GM23338 (cell line): ENCODE measurements at regions not wholly inside any gene's neighbourhood (a gene's known extent, or its start where the extent isn't known, plus 50 kb on each side); places are given as distances from the start of the nearest gene placed in this dataset.

Experiments used
- ATAC-seq: fragments of 200-7000 bp; cut with Tn5 transposase; 3 replicates; pipeline ENCODE4 v1.9.1; 2020
- DNase-seq: peaks from one replicate; pipeline ENCODE4 v3.0.0-alpha.2; 2015; ENCODE audit warnings: low spot score
- H2AFZ ChIP-seq: fragments of 200-600 bp; sonication (generic); 2 replicates; pipeline ENCODE4 v1.8.0; 2016; ENCODE audit warnings: antibody characterized with exemption, mild to moderate bottlenecking, moderate library complexity
- H3F3A ChIP-seq: fragments of 200-600 bp; sonication (generic); replicated peaks from 2 replicates; pipeline ENCODE4 v1.8.0; 2017; ENCODE audit warnings: antibody characterized with exemption, mixed run types, low read depth
- H3K27ac ChIP-seq: fragments of 200-600 bp; sonication (generic); 2 replicates; pipeline ENCODE4 v1.6.1; 2016; ENCODE audit warnings: low read depth
- H3K27me3 ChIP-seq: fragments of 200-600 bp; sonication (generic); 2 replicates; pipeline ENCODE4 v1.8.0; 2016; ENCODE audit warnings: mild to moderate bottlenecking, mixed run types, moderate library complexity; ENCODE audit not compliant: insufficient read depth
- H3K36me3 ChIP-seq: fragments of 200-600 bp; sonication (generic); 2 replicates; pipeline ENCODE4 v1.8.0; 2016; ENCODE audit warnings: mild to moderate bottlenecking; ENCODE audit not compliant: insufficient read depth
- H3K4me1 ChIP-seq: fragments of 200-600 bp; sonication (generic); 2 replicates; pipeline ENCODE4 v1.8.0; 2016; ENCODE audit warnings: mild to moderate bottlenecking, moderate library complexity; ENCODE audit not compliant: insufficient read depth
- H3K4me2 ChIP-seq: fragments of 200-600 bp; sonication (generic); 2 replicates; pipeline ENCODE4 v1.7.1; 2017; ENCODE audit warnings: mixed run types
- H3K4me3 ChIP-seq: fragments of 200-600 bp; sonication (generic); 2 replicates; pipeline ENCODE4 v1.6.1; 2016; ENCODE audit warnings: mixed run types
- H3K79me2 ChIP-seq: fragments of 200-600 bp; sonication (generic); replicated peaks from 2 replicates; pipeline ENCODE4 v1.8.0; 2017; ENCODE audit warnings: mild to moderate bottlenecking; ENCODE audit not compliant: insufficient read depth
- H3K9me2 ChIP-seq: fragments of 200-600 bp; sonication (generic); 2 replicates; pipeline ENCODE4 v1.8.0; 2017; ENCODE audit not compliant: insufficient read depth
- H4K20me1 ChIP-seq: fragments of 200-600 bp; sonication (generic); replicated peaks from 2 replicates; pipeline ENCODE4 v1.8.0; 2017; ENCODE audit warnings: mild to moderate bottlenecking; ENCODE audit not compliant: insufficient read depth
- H3K27ac Mint-ChIP-seq: 2 replicates; pipeline ENCODE4 v1.8.0; 2020; ENCODE audit warnings: inconsistent platforms, mild to moderate bottlenecking, moderate library complexity, mixed read lengths
- H3K27me3 Mint-ChIP-seq: 3 replicates; pipeline ENCODE4 v1.8.0; 2022; ENCODE audit warnings: low read depth, mild to moderate bottlenecking, moderate library complexity, mixed read lengths, inconsistent platforms; ENCODE audit not compliant: insufficient read depth, poor library complexity
- H3K36me3 Mint-ChIP-seq: 3 replicates; pipeline ENCODE4 v1.8.0; 2021; ENCODE audit warnings: low read depth, mild to moderate bottlenecking, inconsistent platforms, moderate library complexity, mixed read lengths
- H3K4me1 Mint-ChIP-seq: 3 replicates; pipeline ENCODE4 v1.8.0; 2020; ENCODE audit warnings: mild to moderate bottlenecking, inconsistent platforms, mixed read lengths
- H3K4me3 Mint-ChIP-seq: 3 replicates; pipeline ENCODE4 v1.8.0; 2021; ENCODE audit warnings: moderate library complexity, mild to moderate bottlenecking, inconsistent platforms, mixed read lengths
- H3K9me3 Mint-ChIP-seq: 3 replicates; pipeline ENCODE4 v1.8.0; 2020; ENCODE audit warnings: moderate library complexity, mild to moderate bottlenecking, inconsistent platforms, mixed read lengths
- CTCF ChIP-seq, 2 experiments: fragments of 200-600 bp in 1 of 2; sonication (generic) in 1 of 2; conservative IDR thresholded peaks; 2 replicates each; pipeline versions ENCODE4 v1.5.1 to v1.6.1; 2016 to 2017; ENCODE audit warnings: antibody characterized with exemption in 2 of 2, low read depth in 2 of 2, mild to moderate bottlenecking in 2 of 2, moderate library complexity in 1 of 2
- ETS1 ChIP-seq: IDR thresholded peaks from 2 replicates; pipeline ENCODE4 v1.6.1; 2016; ENCODE audit warnings: antibody characterized with exemption
- EZH2 ChIP-seq: fragments of 200-600 bp; sonication (generic); IDR thresholded peaks from one replicate; pipeline ENCODE4 v1.8.0; 2017; ENCODE audit warnings: antibody characterized with exemption, mild to moderate bottlenecking, low read depth; ENCODE audit not compliant: unreplicated experiment
- JUNB ChIP-seq: IDR thresholded peaks from one replicate; pipeline ENCODE4 v1.6.1; 2016; ENCODE audit warnings: antibody characterized with exemption; ENCODE audit not compliant: unreplicated experiment
- POLR2AphosphoS5 ChIP-seq: IDR thresholded peaks from 2 replicates; pipeline ENCODE4 v1.6.1; 2016; ENCODE audit warnings: antibody characterized with exemption, low read depth
- STAT1 ChIP-seq: IDR thresholded peaks from one replicate; pipeline ENCODE4 v1.6.1; 2016; ENCODE audit warnings: antibody characterized with exemption; ENCODE audit not compliant: unreplicated experiment
- ZNF114 ChIP-seq: fragments of 250-450 bp; sonication (Bioruptor Pico); IDR thresholded peaks from 2 replicates; pipeline ENCODE4 v1.5.0; 2020; ENCODE audit warnings: mild to moderate bottlenecking, moderate library complexity
- ZNF331 ChIP-seq: fragments of 250-450 bp; sonication (Bioruptor Pico); IDR thresholded peaks from 2 replicates; pipeline ENCODE4 v1.5.0; 2020; ENCODE audit warnings: low read depth, mild to moderate bottlenecking, moderate library complexity
- ZNF462 ChIP-seq: fragments of 250-450 bp; sonication (Bioruptor Pico); IDR thresholded peaks from 2 replicates; pipeline ENCODE4 v1.5.0; 2020; ENCODE audit warnings: mild to moderate bottlenecking, moderate library complexity

- peak overlapping the region; percentile 65 for H3K27ac Mint-ChIP-seq
- no peak overlapping the region for H3K4me3 Mint-ChIP-seq
- H3K4me1 Mint-ChIP-seq: peaks cover 10% of the 10 kb centered on the region
- Histone ChIP-seq H3F3A (no peaks in the 10 kb centered on the region), H3K4me2 (peak overlapping the region; percentile 27; the same call in 1 of the 2 replicates), H3K27ac (no peak overlapping the region), H3K4me1 (peaks cover 13% of the 10 kb centered on the region), H3K36me3 (no peaks in the 10 kb centered on the region), H3K4me3 (no peak overlapping the region), H3K27me3 (no peaks in the 10 kb centered on the region), H2AFZ (peak overlapping the region; percentile 11; the same call in 1 of the 2 replicates), H3K79me2 (no peaks in the 10 kb centered on the region), H3K9me2 (peaks cover 3% of the 10 kb centered on the region; the same call in 1 of the 2 replicates), H4K20me1 (no peaks in the 10 kb centered on the region)
- no peaks in the 10 kb centered on the region for H3K27me3 Mint-ChIP-seq
- no peak for ATAC-seq
- DNase-seq: no peak
- TF ChIP-seq ZNF331 (CRISPR knock-in tag): no peak
- TF ChIP-seq ZNF462 (CRISPR knock-in tag): no peak
- TF ChIP-seq CTCF (conservative IDR thresholded peaks at IDR 0.05; ENCODE audit: low read depth in 2 of 2): no peak
- no peak for TF ChIP-seq ETS1
- no peak for TF ChIP-seq JUNB
- no peak for TF ChIP-seq POLR2AphosphoS5
- TF ChIP-seq EZH2: no peak
- no peak for TF ChIP-seq ZNF114 (CRISPR knock-in tag)
- TF ChIP-seq STAT1: no peak
- no peaks in the 10 kb centered on the region for H3K36me3 Mint-ChIP-seq
- no peaks in the 10 kb centered on the region for H3K9me3 Mint-ChIP-seq
Measured at GRCh38 chr10:9535744-9536143, 1481.3 kb downstream of the GATA3 start.
